ENCODE measurements at regions not wholly inside any gene's neighbourhood (a gene's known extent, or its start where the extent isn't known, plus 50 kb on each side); places are given as distances from the start of the nearest gene placed in this dataset.
"Not testable (repeated sequence)": the region's sequence is repeated elsewhere in the genome, so short reads cannot be mapped to it uniquely, and the experiment has no call there.

GRCh38 chr3:11910971-11911531 is 64.4 kb upstream of the TAMM41 start:
- ChIA-PET CTCF (no interaction called here), POLR2A (ENCODE audit: unreplicated experiment) (no interaction called here)
- Histone ChIP-seq H3K36me3 (ENCODE audit: low read depth) (no peaks in the 10 kb centered on the region), H3K9me2 (ENCODE audit: insufficient read depth) (no peaks in the 10 kb centered on the region), H2AFZ (no peak overlapping the region), H4K20me1 (ENCODE audit: insufficient read depth) (no peaks in the 10 kb centered on the region), H3K27me3 (ENCODE audit: insufficient read depth, low read depth) (peaks cover 100% of the 10 kb centered on the region), H3F3A (ENCODE audit: insufficient read depth, low read depth) (no peaks in the 10 kb centered on the region), H3K4me1 (replicated peaks; ENCODE audit: insufficient read depth) (no peaks in the 10 kb centered on the region), H3K4me3 (no peak overlapping the region), H3K9me3 (ENCODE audit: insufficient read depth, low read depth) (no peaks in the 10 kb centered on the region), H3K27ac (no peak overlapping the region), H3K79me2 (ENCODE audit: low read depth) (no peaks in the 10 kb centered on the region), H3K4me2 (no peak overlapping the region)
- no peak for DNase-seq
- BruUV-seq (replicated peaks), result no TSS peak
- intact Hi-C loops (cut with micrococcal nuclease; ENCODE audit: unreplicated experiment), result loop anchor here (5.0 kb wide), 1 partner anchor 961 kb away; no protein-coding TSS in a partner anchor
- TF ChIP-seq EZH2 (IDR thresholded peaks at IDR 0.05; ENCODE audit: low read depth), result no peak
- no peak for TF ChIP-seq CTCF (conservative IDR thresholded peaks at IDR 0.05)

- H4K20me1 ChIP-seq (ENCODE audit: insufficient read depth); H3K36me3 ChIP-seq (ENCODE audit: low read depth); POLR2A ChIA-PET (ENCODE audit: unreplicated experiment); H3K9me3 ChIP-seq (ENCODE audit: insufficient read depth, low read depth); H3F3A ChIP-seq (ENCODE audit: insufficient read depth, low read depth); BruUV-seq (replicated peaks); H3K27ac ChIP-seq; H3K79me2 ChIP-seq (ENCODE audit: low read depth); CTCF ChIA-PET; H2AFZ ChIP-seq; H3K9me2 ChIP-seq (ENCODE audit: insufficient read depth); H3K4me2 ChIP-seq; H3K4me1 ChIP-seq (replicated peaks; ENCODE audit: insufficient read depth); H3K4me3 ChIP-seq; DNase-seq: not testable (repeated sequence)
- intact Hi-C loops (cut with micrococcal nuclease; ENCODE audit: unreplicated experiment), result loop anchor here (5.0 kb wide), 1 partner anchor 960 kb away; no protein-coding TSS in a partner anchor
- H3K27me3 ChIP-seq (ENCODE audit: insufficient read depth, low read depth), result peaks cover 100% of the 10 kb centered on the region
Observed at GRCh38 chr3:11911887-11912286, 65.2 kb upstream of the TAMM41 start.

- CTCF ChIA-PET, result no interaction called here
Observed at GRCh38 chr3:11913316-11913715, 66.6 kb upstream of the TAMM41 start.

More at GRCh38 chr3:11913316-11913715, 66.6 kb upstream of the TAMM41 start:
- DNase-seq, result no peak
- BruUV-seq (replicated peaks), result no TSS peak
- no peaks in the 10 kb centered on the region for H3K4me1 ChIP-seq (replicated peaks; ENCODE audit: insufficient read depth)
- TF ChIP-seq CTCF (conservative IDR thresholded peaks at IDR 0.05), result no peak
- no peak for TF ChIP-seq EZH2 (IDR thresholded peaks at IDR 0.05; ENCODE audit: low read depth)
- H3F3A ChIP-seq (ENCODE audit: insufficient read depth, low read depth), result no peaks in the 10 kb centered on the region
- no peaks in the 10 kb centered on the region for H4K20me1 ChIP-seq (ENCODE audit: insufficient read depth)
- no peak overlapping the region for H3K27ac ChIP-seq
- H3K4me2 ChIP-seq, result no peak overlapping the region
- no peaks in the 10 kb centered on the region for H3K9me2 ChIP-seq (ENCODE audit: insufficient read depth)
- H2AFZ ChIP-seq, result no peak overlapping the region
- no peak overlapping the region for H3K4me3 ChIP-seq
- intact Hi-C loops (cut with micrococcal nuclease; ENCODE audit: unreplicated experiment), result loop anchor here (5.0 kb wide), 1 partner anchor 959 kb away; no protein-coding TSS in a partner anchor
- H3K9me3 ChIP-seq (ENCODE audit: insufficient read depth, low read depth), result no peaks in the 10 kb centered on the region
- H3K79me2 ChIP-seq (ENCODE audit: low read depth), result no peaks in the 10 kb centered on the region
- POLR2A ChIA-PET (ENCODE audit: unreplicated experiment), result no interaction called here
- peaks cover 100% of the 10 kb centered on the region for H3K27me3 ChIP-seq (ENCODE audit: insufficient read depth, low read depth)
- H3K36me3 ChIP-seq (ENCODE audit: low read depth), result no peaks in the 10 kb centered on the region

All from PC-9 (cell line).